GM06990 (cell line): ENCODE measurements at regions not wholly inside any gene's neighbourhood (a gene's known extent, or its start where the extent isn't known, plus 50 kb on each side); places are given as distances from the start of the nearest gene placed in this dataset.

Experiments used
- DNase-seq: peaks from one replicate; pipeline ENCODE4 v3.0.0-alpha.2; 2011; ENCODE audit not compliant: insufficient read length; ENCODE audit errors: extremely low read depth
- H3K27me3 ChIP-seq: replicated peaks from 2 replicates; pipeline ENCODE4 v1.6.0; 2011; ENCODE audit warnings: low read length; ENCODE audit not compliant: control insufficient read depth, insufficient read depth
- H3K36me3 ChIP-seq: 2 replicates; pipeline ENCODE4 v1.5.1; 2011; ENCODE audit warnings: low read length; ENCODE audit not compliant: control insufficient read depth, insufficient read depth
- H3K4me3 ChIP-seq: replicated peaks from 2 replicates; pipeline ENCODE4 v1.5.1; 2011; ENCODE audit warnings: low read depth, mild to moderate bottlenecking, control low read depth, low read length
- TF ChIP-seq, protein P1 (sequence below): IDR thresholded peaks from 2 replicates; pipeline ENCODE4 v1.5.1; 2011; ENCODE audit warnings: low read length, control low read depth, mild to moderate bottlenecking, inconsistent platforms; ENCODE audit not compliant: insufficient read depth, poor library complexity, severe bottlenecking

DNA sequence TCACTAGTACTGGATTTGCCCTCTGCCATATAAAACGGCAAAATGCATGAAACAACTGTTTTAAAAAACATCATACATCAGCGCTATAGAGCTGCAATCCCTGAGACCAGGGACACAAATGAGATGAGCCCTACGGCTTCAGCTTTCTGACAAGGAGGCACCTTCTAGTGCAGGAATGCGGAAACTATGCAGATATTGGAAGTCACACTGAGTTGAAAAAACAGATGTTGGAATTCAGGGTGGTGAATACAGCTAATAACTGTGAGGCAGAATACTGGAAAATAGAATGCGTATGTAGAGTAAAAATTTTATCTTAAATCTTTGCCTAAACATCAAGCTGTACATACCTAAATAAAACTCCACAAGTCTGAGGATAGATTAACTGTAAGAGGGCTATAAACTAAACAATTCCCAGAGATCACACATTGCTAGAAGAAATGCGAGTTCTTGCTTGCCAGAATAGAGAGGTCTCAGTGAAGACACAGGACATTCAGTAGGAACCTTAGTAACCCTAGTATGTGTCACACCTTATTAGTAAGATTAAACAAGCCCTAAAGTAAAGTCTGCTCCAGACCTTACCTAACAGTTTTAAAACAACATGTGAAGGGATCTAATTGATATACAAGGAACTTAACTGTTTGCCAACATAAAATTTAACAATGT is 541.4 kb upstream of the DDX18 start:
- H3K4me3 ChIP-seq, result no peak overlapping the region
- TF ChIP-seq, protein P1, sequence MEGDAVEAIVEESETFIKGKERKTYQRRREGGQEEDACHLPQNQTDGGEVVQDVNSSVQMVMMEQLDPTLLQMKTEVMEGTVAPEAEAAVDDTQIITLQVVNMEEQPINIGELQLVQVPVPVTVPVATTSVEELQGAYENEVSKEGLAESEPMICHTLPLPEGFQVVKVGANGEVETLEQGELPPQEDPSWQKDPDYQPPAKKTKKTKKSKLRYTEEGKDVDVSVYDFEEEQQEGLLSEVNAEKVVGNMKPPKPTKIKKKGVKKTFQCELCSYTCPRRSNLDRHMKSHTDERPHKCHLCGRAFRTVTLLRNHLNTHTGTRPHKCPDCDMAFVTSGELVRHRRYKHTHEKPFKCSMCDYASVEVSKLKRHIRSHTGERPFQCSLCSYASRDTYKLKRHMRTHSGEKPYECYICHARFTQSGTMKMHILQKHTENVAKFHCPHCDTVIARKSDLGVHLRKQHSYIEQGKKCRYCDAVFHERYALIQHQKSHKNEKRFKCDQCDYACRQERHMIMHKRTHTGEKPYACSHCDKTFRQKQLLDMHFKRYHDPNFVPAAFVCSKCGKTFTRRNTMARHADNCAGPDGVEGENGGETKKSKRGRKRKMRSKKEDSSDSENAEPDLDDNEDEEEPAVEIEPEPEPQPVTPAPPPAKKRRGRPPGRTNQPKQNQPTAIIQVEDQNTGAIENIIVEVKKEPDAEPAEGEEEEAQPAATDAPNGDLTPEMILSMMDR, result no peak

DNA sequence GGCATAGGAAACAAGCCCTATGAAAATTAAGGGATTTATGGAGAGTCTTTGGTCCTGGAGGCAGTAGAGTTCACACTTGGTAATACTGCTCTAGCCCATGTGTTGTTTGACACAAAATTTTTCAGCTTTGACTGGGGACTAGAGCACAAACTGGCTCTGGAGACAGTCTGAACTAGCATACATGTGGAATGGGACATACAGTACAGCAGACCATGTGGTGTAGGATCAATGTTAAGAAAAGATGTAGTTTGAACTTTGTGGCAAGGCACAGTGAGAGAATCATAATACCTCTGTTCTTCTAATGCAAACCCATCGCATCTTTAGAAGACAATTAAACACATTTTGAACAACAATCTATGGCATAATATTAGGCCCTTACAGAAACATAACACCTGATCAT is 521.5 kb upstream of the DDX18 start:
- Histone ChIP-seq H3K4me3 (no peak overlapping the region), H3K36me3 (no peaks in the 10 kb centered on the region), H3K27me3 (no peaks in the 10 kb centered on the region)
- DNase-seq, result no peak
- TF ChIP-seq, protein P1, result no peak

More for the DNA sequence above, 541.4 kb upstream of the DDX18 start:
- Histone ChIP-seq H3K27me3 (no peaks in the 10 kb centered on the region), H3K36me3 (no peaks in the 10 kb centered on the region)
- DNase-seq, result no peak

DNA sequence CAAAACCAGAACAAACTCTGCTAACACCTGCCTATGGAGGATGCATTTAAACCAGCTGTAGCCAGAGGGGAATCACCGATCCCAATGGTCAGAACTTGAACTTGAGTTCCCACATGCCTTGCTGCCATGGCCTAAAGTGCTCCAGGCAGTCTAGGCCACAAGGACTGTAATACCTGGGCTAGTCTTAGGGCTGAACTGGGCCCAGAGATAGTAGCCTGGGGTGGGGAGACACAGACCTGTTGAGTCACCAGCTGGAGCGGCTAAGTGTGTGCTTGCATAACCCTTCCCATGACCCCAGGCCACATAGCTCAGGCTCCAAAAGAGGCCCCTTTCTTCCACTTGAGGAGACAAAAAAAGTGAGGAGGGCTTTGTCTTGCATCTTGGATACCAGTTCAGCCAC is 515.0 kb upstream of the DDX18 start:
- Histone ChIP-seq H3K27me3 (no peaks in the 10 kb centered on the region), H3K36me3 (no peaks in the 10 kb centered on the region), H3K4me3 (no peak overlapping the region)
- TF ChIP-seq, protein P1, result no peak
- no peak for DNase-seq

DNA sequence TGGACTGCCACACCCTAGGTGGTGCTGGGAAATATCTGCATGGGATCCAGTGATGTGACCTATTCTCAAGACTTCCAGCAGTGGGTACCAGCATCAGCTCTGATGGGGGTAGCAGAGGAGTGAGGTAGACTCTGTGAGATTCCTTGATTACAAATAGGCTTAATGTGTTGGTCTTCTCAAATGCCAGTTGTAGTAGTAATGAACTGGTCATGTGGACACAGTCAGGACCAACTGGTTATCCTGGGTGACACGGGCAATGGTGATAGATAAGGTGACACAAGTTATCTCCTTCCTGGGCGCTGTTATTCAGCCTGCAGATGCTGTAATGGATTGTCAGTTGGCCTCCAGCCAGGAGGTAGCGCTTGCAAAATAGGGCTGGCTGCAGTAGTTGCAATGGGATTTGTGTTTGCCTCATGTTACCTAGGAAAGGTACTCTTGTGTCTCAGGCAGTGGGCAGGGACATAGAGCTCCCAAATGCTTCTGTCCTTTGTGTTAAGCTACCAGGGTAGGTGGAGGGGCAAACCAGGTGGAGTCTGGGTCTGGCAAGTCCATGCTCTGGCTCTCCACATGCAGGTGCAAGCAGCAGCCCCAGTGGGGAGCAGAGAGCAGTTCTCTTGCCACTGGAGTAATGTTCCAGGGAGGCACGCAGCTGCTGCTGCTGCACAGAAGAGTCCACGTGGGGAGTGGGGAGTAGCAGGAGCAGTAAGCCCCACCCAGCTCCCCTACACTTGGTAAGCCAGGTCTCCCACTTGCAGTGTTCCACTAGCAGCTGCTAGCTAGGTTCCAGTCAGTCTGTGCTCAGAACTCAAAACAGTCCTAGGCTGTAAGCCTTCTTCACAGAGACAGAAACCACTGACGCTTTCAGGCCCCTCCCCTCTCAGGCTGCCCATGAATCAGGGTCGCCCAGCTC is 505.4 kb upstream of the DDX18 start:
- Histone ChIP-seq H3K27me3 (no peaks in the 10 kb centered on the region), H3K4me3 (no peak overlapping the region), H3K36me3 (no peaks in the 10 kb centered on the region)
- no peak for DNase-seq
- TF ChIP-seq, protein P1, result no peak

DNA sequence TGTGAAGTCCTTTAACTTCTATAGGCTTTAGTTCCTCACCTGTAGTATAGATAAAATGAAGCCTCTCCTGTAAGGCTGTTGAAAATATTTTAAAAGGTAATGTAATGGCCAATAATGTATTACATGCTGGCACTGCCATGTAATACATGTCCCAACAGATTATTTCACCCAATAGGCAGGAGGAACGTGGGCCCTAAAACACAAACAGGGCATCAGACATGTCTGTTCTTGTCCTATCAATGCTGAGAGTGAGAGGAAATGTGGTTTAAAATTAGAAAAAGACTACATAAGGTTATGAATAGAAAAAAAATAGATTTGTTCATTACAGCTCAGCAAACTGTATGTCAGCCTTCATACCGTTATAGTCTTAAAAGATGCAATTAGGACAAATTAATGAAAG is 492.7 kb upstream of the DDX18 start:
- H3K27me3 ChIP-seq, result no peaks in the 10 kb centered on the region
- no peak for DNase-seq
- H3K36me3 ChIP-seq, result no peaks in the 10 kb centered on the region
- no peak overlapping the region for H3K4me3 ChIP-seq
- TF ChIP-seq, protein P1, result no peak
